VCaP (cell line): ENCODE measurements at regions not wholly inside any gene's neighbourhood (a gene's known extent, or its start where the extent isn't known, plus 50 kb on each side); places are given as distances from the start of the nearest gene placed in this dataset.
"Not testable (repeated sequence)": the region's sequence is repeated elsewhere in the genome, so short reads cannot be mapped to it uniquely, and the experiment has no call there.

Experiments
- H3K27ac ChIP-seq: fragments of 450-650 bp; 2 replicates; pipeline ENCODE4 v1.5.1; 2017
- TF ChIP-seq, protein P1 (sequence below): fragments of 450-650 bp; conservative IDR thresholded peaks from 2 replicates; pipeline ENCODE4 v1.5.1; 2017; ENCODE audit warnings: mild to moderate bottlenecking, moderate library complexity

DNA sequence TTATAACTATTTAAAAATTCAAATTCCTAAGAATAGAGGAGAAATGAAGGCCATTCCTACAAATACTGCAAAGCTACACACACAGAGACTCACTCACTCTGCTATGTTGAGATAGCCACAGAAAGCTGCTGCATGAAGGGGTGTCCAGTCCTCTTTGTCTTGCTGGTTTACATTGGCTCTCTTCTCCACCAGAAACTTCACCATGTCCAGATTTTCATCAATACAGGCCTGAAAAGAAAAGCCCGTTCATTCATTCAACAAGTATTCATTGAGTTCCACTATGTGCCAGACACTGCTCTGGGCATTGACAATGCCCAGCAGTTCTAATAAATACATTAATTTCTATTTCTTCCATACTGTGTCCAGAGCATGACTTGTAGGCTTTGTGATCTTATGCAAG is 732.3 kb downstream of the CDY1 start:
- no peak overlapping the region for H3K27ac ChIP-seq

DNA sequence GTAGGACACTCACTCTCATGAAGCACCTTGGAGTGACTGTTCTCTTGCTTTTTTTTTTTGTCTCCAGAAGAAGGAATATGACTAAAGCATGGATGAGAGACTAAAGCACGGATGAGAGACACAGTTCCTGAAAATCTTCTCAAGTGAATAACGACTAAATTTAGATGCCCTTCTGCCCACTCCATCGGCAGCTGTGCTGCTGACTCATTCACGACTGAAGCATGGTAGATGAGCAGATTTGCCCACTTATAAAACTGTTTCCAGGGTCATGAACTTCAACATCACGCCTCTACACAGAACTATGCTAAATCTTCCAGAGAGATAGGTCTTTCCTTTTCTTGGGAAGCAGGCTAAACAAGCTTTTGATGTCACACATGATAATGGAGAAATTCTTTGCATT is 738.0 kb downstream of the CDY1 start:
- not testable (repeated sequence) for H3K27ac ChIP-seq

More for the DNA sequence above, 732.3 kb downstream of the CDY1 start:
- TF ChIP-seq, protein P1, sequence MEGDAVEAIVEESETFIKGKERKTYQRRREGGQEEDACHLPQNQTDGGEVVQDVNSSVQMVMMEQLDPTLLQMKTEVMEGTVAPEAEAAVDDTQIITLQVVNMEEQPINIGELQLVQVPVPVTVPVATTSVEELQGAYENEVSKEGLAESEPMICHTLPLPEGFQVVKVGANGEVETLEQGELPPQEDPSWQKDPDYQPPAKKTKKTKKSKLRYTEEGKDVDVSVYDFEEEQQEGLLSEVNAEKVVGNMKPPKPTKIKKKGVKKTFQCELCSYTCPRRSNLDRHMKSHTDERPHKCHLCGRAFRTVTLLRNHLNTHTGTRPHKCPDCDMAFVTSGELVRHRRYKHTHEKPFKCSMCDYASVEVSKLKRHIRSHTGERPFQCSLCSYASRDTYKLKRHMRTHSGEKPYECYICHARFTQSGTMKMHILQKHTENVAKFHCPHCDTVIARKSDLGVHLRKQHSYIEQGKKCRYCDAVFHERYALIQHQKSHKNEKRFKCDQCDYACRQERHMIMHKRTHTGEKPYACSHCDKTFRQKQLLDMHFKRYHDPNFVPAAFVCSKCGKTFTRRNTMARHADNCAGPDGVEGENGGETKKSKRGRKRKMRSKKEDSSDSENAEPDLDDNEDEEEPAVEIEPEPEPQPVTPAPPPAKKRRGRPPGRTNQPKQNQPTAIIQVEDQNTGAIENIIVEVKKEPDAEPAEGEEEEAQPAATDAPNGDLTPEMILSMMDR = no peak

DNA sequence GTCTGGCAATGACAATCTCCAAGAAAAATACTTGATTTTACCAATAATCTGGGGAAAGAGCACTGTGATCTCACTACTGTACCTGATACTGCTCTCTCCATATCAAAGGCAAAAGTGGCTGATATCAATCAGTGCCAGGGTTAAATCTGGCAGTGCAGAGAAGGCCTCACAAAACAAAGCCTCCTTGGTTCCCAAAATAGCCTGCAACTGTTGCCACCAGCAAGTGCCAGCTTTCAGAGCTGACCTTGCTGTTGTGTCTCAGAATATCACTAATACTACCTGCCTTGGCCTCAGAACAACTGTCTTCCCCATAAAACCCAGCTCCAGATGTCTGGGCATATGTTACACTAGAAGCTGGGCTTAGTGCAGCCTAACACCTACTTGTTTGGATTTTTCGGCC is 738.6 kb downstream of the CDY1 start:
- H3K27ac ChIP-seq = not testable (repeated sequence)

DNA sequence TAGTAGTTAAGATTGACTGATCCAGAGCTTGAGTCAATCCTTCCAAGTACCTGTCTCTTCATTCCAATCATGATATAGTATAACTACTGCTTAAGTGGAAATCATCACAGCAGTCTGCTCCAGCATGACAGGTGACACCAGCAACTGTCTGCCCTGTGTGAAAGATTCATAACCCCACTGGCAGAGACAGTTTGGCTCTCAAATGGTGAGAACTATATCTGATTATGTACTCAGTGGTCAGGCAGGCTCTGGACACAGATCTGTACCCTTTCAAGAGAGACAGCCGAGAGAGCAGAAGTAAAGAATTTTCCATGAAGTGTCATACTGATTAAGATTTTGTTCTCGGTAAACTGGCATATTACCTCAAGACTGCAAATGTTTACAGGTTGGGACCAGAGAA is 741.5 kb downstream of the CDY1 start:
- not testable (repeated sequence) for H3K27ac ChIP-seq

DNA sequence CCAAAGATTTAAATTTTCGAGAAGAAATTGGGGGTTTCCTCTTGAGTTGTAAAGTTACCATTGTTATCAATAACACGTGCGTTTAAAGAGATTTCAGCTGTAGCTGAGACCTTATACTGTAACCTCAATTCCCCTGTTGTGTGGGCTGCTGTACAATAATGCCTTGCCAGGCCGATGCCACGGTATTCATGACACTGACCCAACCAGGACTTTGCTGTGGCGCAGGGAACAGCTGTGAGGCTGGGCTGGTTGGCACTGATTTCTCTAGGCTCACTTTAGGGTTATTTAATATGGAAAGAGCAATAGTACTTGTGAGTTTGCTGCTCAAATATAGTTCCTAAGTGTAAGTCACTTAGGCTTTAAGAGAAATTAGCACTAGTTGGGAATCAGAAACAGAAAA is 744.2 kb downstream of the CDY1 start:
- not testable (repeated sequence) for H3K27ac ChIP-seq

DNA sequence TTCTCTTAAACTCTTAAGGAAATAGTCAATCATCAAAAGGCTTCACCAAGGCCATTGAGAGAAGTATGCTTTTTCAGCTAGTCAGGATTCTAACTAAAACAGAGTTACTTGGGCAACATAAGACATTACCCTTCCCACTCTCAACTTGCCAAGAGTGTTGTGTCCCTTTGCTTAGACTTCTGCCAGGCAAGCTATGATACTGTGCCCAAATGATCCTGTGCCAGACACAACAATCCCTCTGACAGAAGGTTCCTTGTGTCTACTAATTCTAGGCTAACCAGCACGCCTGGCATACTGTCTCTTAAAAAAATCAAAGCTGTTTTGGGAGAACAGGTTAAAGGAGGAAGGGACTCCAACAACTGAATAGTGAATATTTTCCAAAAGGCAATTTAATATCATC is 750.6 kb downstream of the CDY1 start:
- H3K27ac ChIP-seq = not testable (repeated sequence)

DNA sequence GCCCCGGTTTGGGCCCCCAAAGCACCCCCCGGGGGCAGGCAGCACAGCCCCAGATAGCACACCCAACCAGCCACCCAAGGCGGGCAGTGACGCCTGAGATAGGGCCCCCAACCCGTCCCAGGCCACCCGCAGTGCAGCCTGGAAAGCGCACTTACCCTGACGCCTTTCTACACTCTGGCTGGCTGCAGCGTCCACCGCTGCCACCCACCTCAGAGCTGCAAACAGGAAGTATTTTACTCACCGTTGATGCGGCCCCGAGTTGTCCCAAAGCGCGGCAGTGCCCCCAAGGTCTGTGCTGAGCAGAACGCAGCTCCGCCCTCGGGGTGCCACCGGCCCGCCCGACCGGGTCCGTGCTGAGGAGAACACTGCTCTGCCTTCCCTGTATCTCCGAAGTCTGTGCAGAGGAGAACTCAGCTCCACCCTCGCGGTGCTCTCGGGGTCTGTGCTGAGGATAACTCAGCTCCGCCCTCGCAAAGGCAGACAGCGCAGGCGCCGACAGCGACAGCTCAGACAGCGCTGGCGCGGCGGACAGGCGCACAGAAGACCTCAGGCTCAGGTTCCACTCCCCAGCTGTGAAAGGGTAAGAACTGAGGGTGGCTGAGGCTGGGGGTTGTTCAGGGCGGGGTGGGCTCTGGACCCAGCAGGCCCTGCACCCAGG is 786.9 kb downstream of the CDY1 start:
- TF ChIP-seq, protein P1 = no peak
- no peak overlapping the region for H3K27ac ChIP-seq

DNA sequence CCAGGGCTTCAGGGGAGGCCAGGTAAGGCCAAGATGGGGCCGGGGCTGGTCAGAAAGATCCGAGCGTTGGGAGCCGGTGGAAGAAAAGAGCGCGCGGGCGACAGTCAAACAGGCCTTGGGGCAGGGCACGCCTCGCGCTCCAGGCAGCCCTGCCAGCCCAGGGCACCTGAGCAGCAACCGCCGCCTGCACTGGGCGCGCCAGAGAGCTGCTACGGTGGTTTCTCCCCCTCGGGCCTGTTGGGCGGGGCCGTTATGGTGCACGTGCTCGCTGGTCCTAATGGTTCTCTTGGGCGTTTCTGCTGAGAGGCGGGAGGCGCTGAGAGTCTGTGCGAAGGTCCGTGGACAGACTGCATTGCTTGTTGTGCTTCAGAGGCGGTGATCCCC is 787.4 kb downstream of the CDY1 start:
- TF ChIP-seq, protein P1 = no peak
- H3K27ac ChIP-seq = no peak overlapping the region
